DMS153 (cell line): ENCODE measurements at regions not wholly inside any gene's neighbourhood (a gene's known extent, or its start where the extent isn't known, plus 50 kb on each side); places are given as distances from the start of the nearest gene placed in this dataset.

Experiments used
- DNase-seq: peaks from one replicate; lab custom pipeline; 2025; lab: John Stamatoyannopoulos, UW

GRCh38 chr22:48864748-48865147 is 962.9 kb downstream of the BRD1 start:
- DNase-seq, result no peak

- DNase-seq, result no peak
These were observed 963.6 kb downstream of the BRD1 start for GRCh38 chr22:48863965-48864528.

- DNase-seq, result no peak
These were observed 967.1 kb downstream of the BRD1 start for GRCh38 chr22:48860557-48860956.

- no peak for DNase-seq
These were observed 968.8 kb downstream of the BRD1 start for GRCh38 chr22:48858856-48859255.

GRCh38 chr22:48858121-48858520 is 969.6 kb downstream of the BRD1 start:
- no peak for DNase-seq

- no peak for DNase-seq
These were observed 970.4 kb downstream of the BRD1 start for GRCh38 chr22:48857202-48857805.

- no peak for DNase-seq
These were observed 971.4 kb downstream of the BRD1 start for GRCh38 chr22:48856308-48856615.

- DNase-seq, result no peak
These were observed 971.9 kb downstream of the BRD1 start for GRCh38 chr22:48855593-48856307.

GRCh38 chr22:48855013-48855412 is 972.7 kb downstream of the BRD1 start:
- DNase-seq, result no peak

GRCh38 chr22:48853627-48854240 is 973.9 kb downstream of the BRD1 start:
- no peak for DNase-seq

- DNase-seq, result no peak
These were observed 975.6 kb downstream of the BRD1 start for GRCh38 chr22:48851933-48852549.

GRCh38 chr22:48850658-48851287 is 976.9 kb downstream of the BRD1 start:
- no peak for DNase-seq

- no peak for DNase-seq
These were observed 977.6 kb downstream of the BRD1 start for GRCh38 chr22:48849963-48850657.

- DNase-seq, result no peak
These were observed 978.3 kb downstream of the BRD1 start for GRCh38 chr22:48849219-48849912.

- no peak for DNase-seq
These were observed 981.5 kb downstream of the BRD1 start for GRCh38 chr22:48846200-48846599.

GRCh38 chr22:48845356-48845936 is 982.2 kb downstream of the BRD1 start:
- DNase-seq, result peak; percentile 76

- DNase-seq, result no peak
These were observed 983.5 kb downstream of the BRD1 start for GRCh38 chr22:48844056-48844675.

GRCh38 chr22:48843640-48844039 is 984.0 kb downstream of the BRD1 start:
- DNase-seq, result no peak

- DNase-seq, result no peak
These were observed 984.7 kb downstream of the BRD1 start for GRCh38 chr22:48842976-48843375.

- DNase-seq, result no peak
These were observed 985.1 kb downstream of the BRD1 start for GRCh38 chr22:48842583-48842945.
